GM19467 (cell line): ENCODE measurements at regions not wholly inside any gene's neighbourhood (a gene's known extent, or its start where the extent isn't known, plus 50 kb on each side); places are given as distances from the start of the nearest gene placed in this dataset.
"Not testable (repeated sequence)": the region's sequence is repeated elsewhere in the genome, so short reads cannot be mapped to it uniquely, and the experiment has no call there.

Experiments used
- ATAC-seq: cut with Tn5 transposase; IDR thresholded peaks from one replicate; pipeline ENCODE4 v1.9.1; 2021; ENCODE audit warnings: mild to moderate bottlenecking, moderate library complexity; ENCODE audit not compliant: unreplicated experiment

GRCh38 chr7:9488555-9488954 lies 1055.1 kb downstream of the NXPH1 start:
- no peak for ATAC-seq

GRCh38 chr7:9498303-9498702 lies 1064.9 kb downstream of the NXPH1 start:
- no peak for ATAC-seq

DNA sequence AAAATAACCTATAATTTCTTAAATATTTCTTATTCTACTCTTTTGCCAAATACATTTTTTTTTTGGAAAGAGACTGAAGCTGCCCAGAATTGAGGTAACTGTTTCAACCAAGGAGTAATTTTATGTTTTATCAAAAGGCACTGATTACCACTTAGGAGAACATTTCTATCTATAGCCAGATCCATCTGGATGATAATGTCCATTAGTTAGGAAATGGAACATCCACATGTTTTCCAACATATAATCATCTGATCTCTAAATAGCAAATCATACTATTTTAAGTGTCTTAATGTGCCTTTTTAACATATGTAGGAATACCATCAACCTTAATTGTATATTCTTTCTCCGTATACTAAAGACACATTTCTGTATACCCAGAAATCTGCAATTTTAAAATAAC lies 1068.9 kb downstream of the NXPH1 start:
- ATAC-seq, result no peak

DNA sequence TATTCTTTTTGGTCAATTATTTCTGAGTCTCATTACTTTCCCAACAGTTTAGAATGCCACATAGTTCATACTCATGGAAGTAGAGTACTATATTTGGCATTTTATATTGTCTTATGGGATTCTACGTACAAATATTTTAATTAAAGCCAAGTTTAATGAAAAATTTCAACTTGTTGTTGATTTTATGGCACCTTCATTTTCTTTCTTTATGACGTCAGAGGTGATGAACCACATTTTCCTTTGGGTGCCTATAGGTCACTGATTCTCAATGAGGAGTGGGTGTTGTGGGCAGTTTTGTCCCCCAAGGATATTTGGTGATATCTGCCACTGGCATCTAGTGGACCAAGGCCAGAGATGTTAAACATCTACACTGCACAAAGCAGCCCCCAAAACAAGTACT lies 1071.3 kb downstream of the NXPH1 start:
- no peak for ATAC-seq

- ATAC-seq, result no peak
Measured at GRCh38 chr7:9505516-9505915, 1072.1 kb downstream of the NXPH1 start.

DNA sequence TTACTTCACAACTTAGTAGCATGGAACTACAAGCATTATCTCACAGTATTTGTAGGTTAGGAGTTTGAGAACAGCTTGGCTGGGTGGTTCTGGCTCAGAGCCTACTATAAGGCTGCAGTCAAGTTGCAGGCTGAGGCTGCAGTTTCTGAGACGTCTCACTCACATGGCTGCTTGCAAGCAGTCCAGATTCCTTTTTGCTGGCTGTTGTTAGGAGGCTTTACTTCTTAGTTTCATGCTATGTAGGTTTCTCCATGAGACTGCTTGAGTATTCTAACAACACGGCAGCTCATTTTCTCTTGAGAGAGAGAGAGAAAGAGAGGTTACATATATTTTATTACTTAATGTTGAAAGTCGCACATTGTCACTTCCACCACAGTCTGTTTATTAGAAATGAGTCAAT lies 1073.9 kb downstream of the NXPH1 start:
- ATAC-seq, result no peak

- ATAC-seq, result no peak
Measured at GRCh38 chr7:9516662-9517061, 1083.3 kb downstream of the NXPH1 start.

- ATAC-seq, result no peak
Measured at GRCh38 chr7:9523579-9523978, 1090.2 kb downstream of the NXPH1 start.

GRCh38 chr7:9552431-9552830 lies 1119.0 kb downstream of the NXPH1 start:
- not testable (repeated sequence) for ATAC-seq

DNA sequence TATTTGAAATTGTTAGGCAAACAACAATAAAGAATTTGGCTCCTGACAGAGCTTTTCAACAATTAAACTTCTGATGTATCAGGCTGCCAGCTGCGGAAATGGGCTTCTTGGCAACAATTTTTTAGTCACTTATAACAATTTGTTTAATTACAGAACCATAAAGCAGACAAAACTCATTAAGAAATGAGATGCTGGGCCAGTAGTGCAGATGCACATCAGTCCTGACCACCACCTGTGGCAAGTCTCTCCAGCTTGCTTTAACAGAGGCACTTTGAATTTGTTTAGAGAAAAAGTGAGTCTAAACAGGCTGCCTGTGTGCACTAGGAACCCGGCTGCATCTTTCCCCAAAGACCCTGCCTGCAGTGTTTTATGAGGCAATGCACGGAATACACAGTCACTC lies 1124.4 kb downstream of the NXPH1 start:
- ATAC-seq, result no peak

DNA sequence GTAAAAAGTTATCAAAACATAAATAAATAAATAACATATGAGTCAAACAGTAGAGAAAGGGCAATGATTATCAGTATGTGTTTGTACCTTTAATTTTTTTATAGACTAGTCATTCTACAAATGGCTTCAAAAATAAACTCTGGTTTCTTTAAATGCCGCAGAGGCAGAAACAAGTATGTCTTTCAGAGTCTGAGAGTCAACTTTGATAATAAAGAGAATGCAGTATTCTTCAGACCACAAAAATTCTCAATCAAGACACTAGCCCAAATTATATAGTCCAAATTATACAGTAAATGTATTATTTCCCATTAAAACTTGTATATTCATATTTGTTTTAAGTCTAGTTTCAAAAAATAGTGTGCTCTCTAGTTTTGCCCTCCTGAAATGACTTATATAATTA lies 1142.3 kb downstream of the NXPH1 start:
- ATAC-seq, result no peak

DNA sequence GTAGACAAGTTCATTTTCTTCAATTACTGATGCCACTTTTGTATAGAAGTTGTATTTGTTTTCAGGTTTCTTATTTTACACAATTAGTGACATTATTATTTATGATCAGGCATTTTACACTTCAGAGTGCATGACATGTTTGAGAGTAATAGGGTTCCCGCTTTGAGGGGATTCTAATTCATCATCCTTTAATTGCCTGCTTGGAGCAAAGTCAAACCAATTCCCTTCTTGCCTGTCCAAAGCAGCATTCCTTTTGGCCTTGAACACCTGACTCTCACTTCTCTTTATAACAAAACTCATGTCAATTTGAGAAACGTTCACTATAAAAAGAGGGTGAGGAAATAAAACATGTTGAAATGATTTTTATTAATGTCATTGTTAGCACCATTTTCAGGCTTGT lies 1149.4 kb downstream of the NXPH1 start:
- ATAC-seq, result no peak

- no peak for ATAC-seq
Measured at GRCh38 chr7:9598411-9598810, 1165.0 kb downstream of the NXPH1 start.

- no peak for ATAC-seq
Measured at GRCh38 chr7:9600974-9601373, 1167.6 kb downstream of the NXPH1 start.

DNA sequence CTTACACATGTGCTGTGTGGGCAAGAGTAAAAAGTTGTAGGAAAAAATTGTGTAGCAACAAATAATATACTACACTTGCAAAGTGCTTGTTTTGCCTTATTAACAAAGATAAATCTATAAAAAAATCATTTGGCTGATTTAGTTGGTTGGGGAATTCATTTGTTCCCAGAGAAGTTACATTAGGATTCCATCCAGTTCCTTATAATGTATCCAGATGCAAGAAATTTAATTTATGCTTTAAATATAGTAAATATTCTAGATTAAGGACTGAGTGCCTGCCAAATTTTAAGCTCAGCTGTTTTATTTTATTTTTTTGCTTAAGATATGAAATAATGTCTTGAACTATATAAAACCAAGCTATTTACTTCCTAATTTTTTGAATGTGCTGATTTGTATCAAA lies 1169.9 kb downstream of the NXPH1 start:
- ATAC-seq, result no peak

DNA sequence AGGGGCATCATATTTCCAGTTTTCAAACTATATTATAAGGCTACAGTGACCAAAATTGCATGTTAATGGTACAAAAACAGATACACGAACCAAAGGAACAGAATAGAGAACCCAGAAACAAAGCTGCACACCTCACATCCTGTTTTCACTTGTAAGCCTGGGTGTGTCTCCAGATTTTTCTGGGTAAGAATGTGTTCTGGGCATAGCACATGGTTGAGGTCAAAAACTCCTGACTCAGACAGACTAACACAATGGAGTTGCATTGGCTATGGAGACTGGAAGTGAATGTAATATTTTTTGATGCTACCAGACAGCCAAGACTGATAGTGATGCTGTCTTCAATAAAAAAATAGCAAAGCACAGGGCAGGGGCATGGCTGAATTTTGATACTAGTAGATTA lies 1175.2 kb downstream of the NXPH1 start:
- no peak for ATAC-seq

DNA sequence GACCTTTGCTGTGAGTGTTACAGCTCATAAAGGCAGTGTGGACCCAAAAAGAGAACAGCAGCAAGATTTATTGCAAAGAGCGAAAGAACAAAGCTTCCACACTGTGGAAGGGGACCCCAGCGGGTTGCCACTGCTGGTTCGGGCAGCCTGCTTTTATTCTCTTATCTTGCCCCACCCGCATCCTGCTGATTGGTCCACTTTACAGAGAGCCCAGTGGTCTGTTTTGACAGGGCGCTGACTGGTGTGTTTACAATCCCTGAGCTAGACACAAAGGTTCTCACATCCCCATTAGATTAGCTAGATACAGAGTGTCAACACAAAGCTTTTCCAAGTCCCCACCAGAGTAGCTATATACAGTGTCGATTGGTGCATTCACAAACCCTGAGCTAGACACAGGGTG lies 1187.5 kb downstream of the NXPH1 start:
- not testable (repeated sequence) for ATAC-seq

- not testable (repeated sequence) for ATAC-seq
Measured at GRCh38 chr7:9621306-9621902, 1188.0 kb downstream of the NXPH1 start.

DNA sequence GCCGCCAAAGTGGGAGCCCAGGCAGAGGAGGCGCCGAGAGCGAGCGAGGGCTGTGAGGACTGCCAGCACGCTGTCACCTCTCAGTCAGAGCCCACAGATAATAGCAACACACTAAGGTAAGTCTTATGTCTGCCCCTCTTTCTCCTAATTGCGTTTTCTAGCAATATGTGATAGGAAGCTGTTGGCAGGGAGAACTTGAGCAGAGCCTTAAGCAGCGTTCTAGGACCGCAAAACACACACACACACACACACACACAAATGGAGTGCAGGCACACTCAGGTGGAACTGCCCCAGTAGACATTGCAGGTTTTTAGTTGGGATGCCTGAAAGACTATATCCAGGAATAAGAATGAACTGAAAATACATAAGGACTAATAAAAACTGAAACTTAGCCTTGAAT lies 1188.5 kb downstream of the NXPH1 start:
- ATAC-seq, result no peak

DNA sequence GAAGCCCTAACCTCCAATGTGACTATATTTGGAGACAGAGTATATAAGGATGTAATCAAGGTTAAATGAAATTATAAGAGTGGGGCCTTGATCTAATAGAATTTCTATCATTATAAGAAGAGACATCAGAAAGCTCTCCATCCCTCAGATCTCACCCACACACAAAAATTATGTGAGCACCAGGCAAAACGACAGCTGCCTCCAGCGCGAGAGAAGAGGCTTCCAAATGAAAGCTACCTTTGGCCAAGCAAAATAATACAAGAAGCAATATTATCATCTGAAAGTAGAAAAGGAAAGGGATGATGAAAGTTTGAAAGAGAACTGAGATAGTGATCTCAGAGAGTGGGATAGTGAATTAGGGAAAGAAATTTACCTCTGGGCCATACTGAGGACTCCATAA lies 1192.5 kb downstream of the NXPH1 start:
- no peak for ATAC-seq

- ATAC-seq, result no peak
Measured at GRCh38 chr7:9645756-9646155, 1212.3 kb downstream of the NXPH1 start.

DNA sequence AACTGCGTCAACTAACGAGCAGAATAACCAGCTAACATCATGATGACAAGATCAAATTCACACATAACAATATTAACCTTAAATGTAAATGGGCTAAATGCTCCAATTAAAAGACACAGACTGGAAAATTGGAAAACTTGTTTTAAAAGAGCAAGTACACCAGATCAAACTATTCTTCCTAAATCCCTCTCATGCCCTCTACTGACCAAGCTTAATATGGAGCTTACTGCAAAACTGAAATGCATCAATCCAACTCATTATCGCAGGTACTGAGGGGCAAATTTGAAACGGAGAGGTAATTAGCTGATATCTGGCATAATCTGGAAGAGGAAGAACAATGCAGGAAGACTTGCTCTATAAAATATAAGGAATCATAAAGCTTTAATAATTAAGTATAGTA lies 1223.8 kb downstream of the NXPH1 start:
- no peak for ATAC-seq
